Type B pancreatic cell (in vitro differentiated cells): ENCODE measurements at regions not wholly inside any gene's neighbourhood (a gene's known extent, or its start where the extent isn't known, plus 50 kb on each side); places are given as distances from the start of the nearest gene placed in this dataset.

ENCODE experiments used
- DNase-seq: peaks from one replicate; pipeline ENCODE4 v3.0.0; 2021; ENCODE audit warnings: mixed read lengths; ENCODE audit not compliant: unreplicated experiment; ENCODE audit errors: extremely low spot score
- H3K27ac Mint-ChIP-seq: 2 replicates; pipeline ENCODE4 v1.8.0; 2021; ENCODE audit warnings: mild to moderate bottlenecking, mixed read lengths
- H3K27me3 Mint-ChIP-seq: 2 replicates; pipeline ENCODE4 v1.8.0; 2021; ENCODE audit warnings: mixed read lengths
- H3K36me3 Mint-ChIP-seq: 2 replicates; pipeline ENCODE4 v1.8.0; 2021; ENCODE audit warnings: mixed read lengths
- H3K4me1 Mint-ChIP-seq: one replicate; pipeline ENCODE4 v1.8.0; 2021; ENCODE audit warnings: mixed read lengths; ENCODE audit not compliant: unreplicated experiment
- H3K4me3 Mint-ChIP-seq: 2 replicates; pipeline ENCODE4 v1.8.0; 2021; ENCODE audit warnings: mild to moderate bottlenecking, mixed read lengths
- H3K9me3 Mint-ChIP-seq: 2 replicates; pipeline ENCODE4 v1.8.0; 2021; ENCODE audit warnings: mixed read lengths
- TF ChIP-seq, protein P1 (sequence below): fragments of 200-600 bp; sonication (generic); conservative IDR thresholded peaks from 2 replicates; pipeline ENCODE4 v1.5.0; 2021; ENCODE audit warnings: antibody characterized with exemption, mild to moderate bottlenecking

DNA sequence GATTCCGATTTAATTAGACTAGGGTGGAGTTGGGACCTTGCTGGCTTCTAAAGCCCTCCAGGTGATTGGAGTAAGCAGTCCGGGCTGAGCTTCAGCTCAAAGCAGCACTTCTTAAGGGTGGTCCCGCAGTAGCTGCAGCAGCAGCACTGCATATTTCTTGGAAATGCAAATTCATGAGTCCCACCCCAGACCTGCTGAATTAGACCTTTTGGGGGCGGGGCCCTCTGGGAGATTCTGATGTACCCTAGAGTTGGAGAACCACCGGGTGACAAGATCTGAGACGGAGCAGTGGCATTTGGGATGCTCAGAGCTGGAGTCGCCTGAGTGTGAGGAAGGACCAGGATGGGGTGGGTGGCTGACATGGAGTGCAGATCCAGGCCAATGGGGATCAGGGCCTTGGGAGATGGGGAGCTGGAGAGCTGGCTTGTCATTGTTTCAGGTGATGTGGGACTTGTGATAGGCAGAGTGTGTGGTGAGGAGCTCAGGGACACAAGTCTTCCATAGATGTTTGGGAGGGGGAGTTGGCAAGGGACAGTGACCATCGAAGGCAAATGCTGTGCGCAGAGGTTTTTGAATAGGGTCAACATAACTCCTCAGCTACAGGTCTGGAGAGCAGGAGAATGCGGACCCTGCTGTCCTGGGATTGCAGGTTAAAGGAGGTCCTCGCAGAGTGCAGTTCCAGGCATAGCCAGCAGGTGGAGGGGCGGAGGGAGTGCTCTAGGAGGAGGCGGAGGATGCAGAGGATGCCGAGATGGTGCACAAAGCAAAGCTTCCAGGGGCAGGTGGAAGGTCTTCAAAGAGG, 130.9 kb upstream of the RAB12 start:
- Mint-ChIP-seq H3K9me3 (no peaks in the 10 kb centered on the region), H3K27me3 (peaks cover 36% of the 10 kb centered on the region), H3K4me3 (no peak overlapping the region), H3K36me3 (no peaks in the 10 kb centered on the region), H3K27ac (no peak overlapping the region), H3K4me1 (peaks cover 4% of the 10 kb centered on the region)
- peak; percentile 80 for DNase-seq
- TF ChIP-seq, protein P1, sequence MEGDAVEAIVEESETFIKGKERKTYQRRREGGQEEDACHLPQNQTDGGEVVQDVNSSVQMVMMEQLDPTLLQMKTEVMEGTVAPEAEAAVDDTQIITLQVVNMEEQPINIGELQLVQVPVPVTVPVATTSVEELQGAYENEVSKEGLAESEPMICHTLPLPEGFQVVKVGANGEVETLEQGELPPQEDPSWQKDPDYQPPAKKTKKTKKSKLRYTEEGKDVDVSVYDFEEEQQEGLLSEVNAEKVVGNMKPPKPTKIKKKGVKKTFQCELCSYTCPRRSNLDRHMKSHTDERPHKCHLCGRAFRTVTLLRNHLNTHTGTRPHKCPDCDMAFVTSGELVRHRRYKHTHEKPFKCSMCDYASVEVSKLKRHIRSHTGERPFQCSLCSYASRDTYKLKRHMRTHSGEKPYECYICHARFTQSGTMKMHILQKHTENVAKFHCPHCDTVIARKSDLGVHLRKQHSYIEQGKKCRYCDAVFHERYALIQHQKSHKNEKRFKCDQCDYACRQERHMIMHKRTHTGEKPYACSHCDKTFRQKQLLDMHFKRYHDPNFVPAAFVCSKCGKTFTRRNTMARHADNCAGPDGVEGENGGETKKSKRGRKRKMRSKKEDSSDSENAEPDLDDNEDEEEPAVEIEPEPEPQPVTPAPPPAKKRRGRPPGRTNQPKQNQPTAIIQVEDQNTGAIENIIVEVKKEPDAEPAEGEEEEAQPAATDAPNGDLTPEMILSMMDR, result peak; percentile 82

DNA sequence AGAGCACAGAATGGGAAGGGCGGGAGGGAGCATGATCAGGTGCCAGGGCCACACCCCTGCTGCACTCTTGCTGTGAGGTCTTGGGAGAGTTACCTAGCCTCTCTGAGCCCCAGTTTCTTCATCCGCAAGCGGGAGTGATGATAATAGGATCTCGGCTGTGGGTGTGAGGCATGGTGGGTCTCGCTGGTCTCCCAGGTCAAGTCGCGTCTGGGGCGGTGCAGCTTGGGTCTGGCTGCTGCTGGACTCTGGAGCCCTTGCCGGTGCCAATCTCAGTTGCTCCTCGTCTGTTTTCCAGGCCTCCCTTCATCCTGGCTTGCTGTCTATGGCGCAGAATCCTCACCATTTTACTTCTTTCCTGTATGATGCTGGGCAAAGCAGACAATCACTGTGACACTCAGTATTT, 130.3 kb upstream of the RAB12 start:
- Mint-ChIP-seq H3K4me3 (no peak overlapping the region), H3K4me1 (peaks cover 4% of the 10 kb centered on the region), H3K27me3 (peaks cover 36% of the 10 kb centered on the region), H3K36me3 (no peaks in the 10 kb centered on the region), H3K9me3 (no peaks in the 10 kb centered on the region), H3K27ac (no peak overlapping the region)
- TF ChIP-seq, protein P1, result peak; percentile 2
- no peak for DNase-seq

DNA sequence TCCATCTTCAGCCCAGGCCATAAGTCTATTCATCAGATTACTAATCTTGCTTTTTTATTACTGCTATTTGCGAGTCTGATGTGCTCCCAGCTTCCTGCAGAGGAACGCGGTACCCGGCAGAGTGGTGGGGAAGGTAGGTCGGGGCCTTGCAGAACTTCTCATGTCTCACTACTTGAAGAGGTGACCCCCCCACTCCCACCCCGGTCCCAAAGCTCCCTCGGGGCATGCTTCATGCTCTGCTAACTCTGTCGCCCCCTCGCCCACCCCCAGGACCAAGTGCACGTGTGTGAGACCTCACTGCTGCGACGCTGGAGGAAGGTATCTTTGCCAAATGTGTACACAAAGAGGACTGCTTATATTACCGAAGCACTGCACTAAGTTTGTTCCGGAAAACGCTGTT, 129.4 kb upstream of the RAB12 start:
- Mint-ChIP-seq H3K27ac (no peak overlapping the region), H3K4me3 (no peak overlapping the region), H3K4me1 (peaks cover 4% of the 10 kb centered on the region), H3K27me3 (peaks cover 36% of the 10 kb centered on the region), H3K9me3 (no peaks in the 10 kb centered on the region), H3K36me3 (no peaks in the 10 kb centered on the region)
- TF ChIP-seq, protein P1, result no peak
- no peak for DNase-seq

DNA sequence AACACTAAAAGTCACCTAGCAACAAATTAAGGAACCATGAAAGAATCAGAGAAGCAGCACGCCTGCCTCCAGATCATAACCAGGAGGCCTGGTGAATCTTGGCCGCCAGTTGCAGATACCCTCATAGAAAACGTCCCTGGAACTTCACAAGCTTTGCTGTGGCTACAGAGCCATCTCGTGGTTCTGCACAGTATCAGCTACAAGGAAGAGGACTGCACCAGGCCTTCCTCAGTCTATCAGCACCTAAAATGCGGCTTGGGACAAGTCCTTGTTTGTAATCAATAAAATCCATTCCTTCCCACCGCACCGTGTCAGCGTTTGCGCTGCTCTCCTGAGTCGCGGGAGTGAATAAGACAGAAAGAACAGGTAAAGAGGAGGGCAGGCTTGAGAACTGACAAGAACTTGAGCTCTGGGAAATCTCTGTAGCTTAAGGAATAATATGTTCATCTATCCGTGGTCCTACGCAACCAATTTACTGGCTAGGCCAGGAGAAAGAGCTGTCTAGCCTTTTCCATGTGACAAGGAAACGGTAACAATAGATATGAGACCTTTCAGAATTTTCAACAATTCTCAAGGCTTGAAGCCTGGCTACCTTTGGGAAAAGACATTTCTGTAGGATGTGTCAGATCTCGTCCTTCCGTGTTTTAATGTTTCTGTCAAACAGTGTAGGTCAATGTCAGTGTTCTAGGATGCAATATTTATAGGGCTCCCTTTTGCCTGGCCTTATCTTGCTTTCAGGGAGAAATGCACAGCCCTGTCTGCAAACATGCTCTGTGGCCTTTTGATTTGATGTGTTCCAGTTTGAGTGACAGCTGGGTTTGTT, 128.5 kb upstream of the RAB12 start:
- H3K36me3 Mint-ChIP-seq, result no peaks in the 10 kb centered on the region
- peaks cover 28% of the 10 kb centered on the region for H3K27me3 Mint-ChIP-seq
- TF ChIP-seq, protein P1, result peak; percentile 77
- no peak overlapping the region for H3K27ac Mint-ChIP-seq
- H3K4me1 Mint-ChIP-seq, result peaks cover 4% of the 10 kb centered on the region
- no peak for DNase-seq
- no peaks in the 10 kb centered on the region for H3K9me3 Mint-ChIP-seq
- H3K4me3 Mint-ChIP-seq, result no peak overlapping the region

DNA sequence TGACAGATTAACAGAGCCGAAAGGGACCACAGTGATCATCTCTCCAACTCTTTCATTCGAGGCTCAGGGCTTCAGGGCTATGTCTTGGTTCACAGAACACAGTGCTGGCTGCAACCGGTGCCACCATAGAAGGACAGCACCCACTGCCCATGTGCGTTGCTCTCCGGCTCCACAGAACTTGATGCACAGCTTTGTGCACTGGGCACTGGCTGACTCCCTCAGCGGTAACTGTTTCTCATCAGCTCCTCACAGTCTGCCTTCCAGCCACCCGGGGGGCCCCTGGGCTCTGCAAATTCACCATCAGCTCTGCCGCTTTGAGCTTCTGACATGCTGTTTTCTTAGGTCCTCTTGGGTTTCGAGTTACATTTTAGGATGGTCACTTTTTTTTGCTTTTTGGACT, 124.3 kb upstream of the RAB12 start:
- Mint-ChIP-seq H3K4me1 (peaks cover 4% of the 10 kb centered on the region), H3K9me3 (no peaks in the 10 kb centered on the region), H3K4me3 (no peak overlapping the region), H3K27me3 (peaks cover 8% of the 10 kb centered on the region), H3K27ac (no peak overlapping the region), H3K36me3 (no peaks in the 10 kb centered on the region)
- DNase-seq, result peak; percentile 58
- TF ChIP-seq, protein P1, result no peak
